ENCODE measurements at regions not wholly inside any gene's neighbourhood (a gene's known extent, or its start where the extent isn't known, plus 50 kb on each side); places are given as distances from the start of the nearest gene placed in this dataset.

GRCh38 chr4:62835631-62836030 is 1573.6 kb downstream of the TECRL start:
- Mint-ChIP-seq H3K36me3 (no peaks in the 10 kb centered on the region), H3K27me3 (no peaks in the 10 kb centered on the region), H3K27ac (no peak overlapping the region), H3K4me1 (no peaks in the 10 kb centered on the region), H3K9me3 (peaks cover 17 to 52% (median 19%) of the 10 kb centered on the region in 3 donors), H3K4me3 (no peak overlapping the region)
- DNase-seq = no peak
- no CpG with 5 or more reads among the region's 2 CpGs for WGBS (ENCODE audit: insufficient coverage)
- no peaks in the 10 kb centered on the region for H3K27me3 ChIP-seq (replicated peaks in 1 of 2; ENCODE audit: control insufficient read depth in 2 of 2, extremely low read depth in 1 of 2, insufficient read depth in 2 of 2, low read length in 1 of 2)
- no peak for ATAC-seq (replicated peaks in 1 of 4)
- no peak overlapping the region for H3K27ac ChIP-seq (ENCODE audit: low read length)
- no peak overlapping the region for H3K4me3 ChIP-seq (ENCODE audit: control insufficient read depth in 1 of 2, extremely low read depth in 1 of 2, low read length in 1 of 2)
- ChIA-PET POLR2A (no interaction called here), CTCF (no interaction called here)
- H3K4me1 ChIP-seq (ENCODE audit: control insufficient read depth in 1 of 2, extremely low read depth in 1 of 2, insufficient read depth in 2 of 2, low read length in 2 of 2) = no peaks in the 10 kb centered on the region
- H3K9me3 ChIP-seq = peaks cover 3% of the 10 kb centered on the region
- no peaks in the 10 kb centered on the region for H3K36me3 ChIP-seq (ENCODE audit: control insufficient read depth in 2 of 2, extremely low read depth in 1 of 2, insufficient read depth in 1 of 2, low read length in 1 of 2)

- H3K4me3 ChIP-seq (ENCODE audit: control insufficient read depth in 1 of 2, extremely low read depth in 1 of 2, low read length in 1 of 2) = no peak overlapping the region
- Mint-ChIP-seq H3K36me3 (no peaks in the 10 kb centered on the region), H3K27me3 (no peaks in the 10 kb centered on the region), H3K4me3 (no peak overlapping the region), H3K4me1 (no peaks in the 10 kb centered on the region), H3K27ac (no peak overlapping the region), H3K9me3 (peaks cover 12 to 39% (median 14%) of the 10 kb centered on the region in 3 donors)
- WGBS (ENCODE audit: insufficient coverage) = no CpG with 5 or more reads among the region's 1 CpG
- no peaks in the 10 kb centered on the region for H3K9me3 ChIP-seq
- H3K27ac ChIP-seq (ENCODE audit: low read length) = no peak overlapping the region
- no peaks in the 10 kb centered on the region for H3K36me3 ChIP-seq (ENCODE audit: control insufficient read depth in 2 of 2, extremely low read depth in 1 of 2, insufficient read depth in 1 of 2, low read length in 1 of 2)
- DNase-seq (no peak), ATAC-seq (replicated peaks in 1 of 4) (no peak)
- no peaks in the 10 kb centered on the region for H3K27me3 ChIP-seq (replicated peaks in 1 of 2; ENCODE audit: control insufficient read depth in 2 of 2, extremely low read depth in 1 of 2, insufficient read depth in 2 of 2, low read length in 1 of 2)
- POLR2A ChIA-PET = interaction anchor here in 1 of 2 donors (0.7 kb wide), 1 partner anchor 572 kb away, joined by 3 read pairs; no protein-coding TSS in a partner anchor
- CTCF ChIA-PET = no interaction called here
- H3K4me1 ChIP-seq (ENCODE audit: control insufficient read depth in 1 of 2, extremely low read depth in 1 of 2, insufficient read depth in 2 of 2, low read length in 2 of 2) = no peaks in the 10 kb centered on the region
These were observed 1586.9 kb downstream of the TECRL start for GRCh38 chr4:62822306-62822705.

- Mint-ChIP-seq H3K27me3 (no peaks in the 10 kb centered on the region), H3K9me3 (peaks cover 6 to 18% (median 7%) of the 10 kb centered on the region in 3 donors), H3K36me3 (no peaks in the 10 kb centered on the region), H3K4me1 (no peaks in the 10 kb centered on the region), H3K4me3 (no peak overlapping the region), H3K27ac (no peak overlapping the region)
- Histone ChIP-seq H3K27me3 (replicated peaks in 1 of 2; ENCODE audit: control insufficient read depth in 2 of 2, extremely low read depth in 1 of 2, insufficient read depth in 2 of 2, low read length in 1 of 2) (no peaks in the 10 kb centered on the region), H3K4me3 (ENCODE audit: control insufficient read depth in 1 of 2, extremely low read depth in 1 of 2, low read length in 1 of 2) (no peak overlapping the region), H3K4me1 (ENCODE audit: control insufficient read depth in 1 of 2, extremely low read depth in 1 of 2, insufficient read depth in 2 of 2, low read length in 2 of 2) (no peaks in the 10 kb centered on the region), H3K36me3 (ENCODE audit: control insufficient read depth in 2 of 2, extremely low read depth in 1 of 2, insufficient read depth in 1 of 2, low read length in 1 of 2) (no peaks in the 10 kb centered on the region), H3K9me3 (peaks cover 5% of the 10 kb centered on the region), H3K27ac (ENCODE audit: low read length) (no peak overlapping the region)
- POLR2A ChIA-PET = no interaction called here
- DNase-seq (no peak), ATAC-seq (replicated peaks in 1 of 4) (no peak)
- CTCF ChIA-PET = no interaction called here
- 58% methylated on average over 20 of the region's 25 CpGs for WGBS (ENCODE audit: insufficient coverage)
These were observed 1592.7 kb downstream of the TECRL start for GRCh38 chr4:62816566-62816965.

DNA sequence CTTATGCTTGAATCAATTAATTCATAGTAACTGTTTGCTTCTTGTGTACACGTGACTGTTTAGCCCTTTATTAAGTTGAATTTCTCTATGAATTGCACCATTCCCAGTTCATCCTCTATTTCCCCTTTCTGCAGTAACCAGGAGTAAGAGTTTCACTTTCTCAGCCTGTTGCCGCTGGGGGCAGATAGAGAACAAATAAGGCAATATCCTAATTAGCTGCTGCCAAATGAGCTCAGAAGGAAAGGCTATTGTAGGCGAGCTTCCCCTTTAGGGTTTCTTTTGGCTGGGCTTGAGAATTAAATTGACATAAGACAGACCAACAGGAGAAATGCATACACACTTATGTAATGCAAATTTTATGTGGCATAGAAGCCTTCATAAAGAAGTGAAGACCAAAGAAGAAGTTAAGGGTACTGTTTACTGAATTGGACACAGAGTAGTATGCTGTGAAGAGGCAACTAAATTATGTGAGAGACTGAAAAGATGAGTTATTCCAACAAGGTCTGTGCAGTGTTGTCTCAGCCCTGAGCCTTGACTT is 1594.7 kb downstream of the TECRL start:
- ChIA-PET POLR2A (no interaction called here), CTCF (no interaction called here)
- no peaks in the 10 kb centered on the region for H3K36me3 Mint-ChIP-seq

DNA sequence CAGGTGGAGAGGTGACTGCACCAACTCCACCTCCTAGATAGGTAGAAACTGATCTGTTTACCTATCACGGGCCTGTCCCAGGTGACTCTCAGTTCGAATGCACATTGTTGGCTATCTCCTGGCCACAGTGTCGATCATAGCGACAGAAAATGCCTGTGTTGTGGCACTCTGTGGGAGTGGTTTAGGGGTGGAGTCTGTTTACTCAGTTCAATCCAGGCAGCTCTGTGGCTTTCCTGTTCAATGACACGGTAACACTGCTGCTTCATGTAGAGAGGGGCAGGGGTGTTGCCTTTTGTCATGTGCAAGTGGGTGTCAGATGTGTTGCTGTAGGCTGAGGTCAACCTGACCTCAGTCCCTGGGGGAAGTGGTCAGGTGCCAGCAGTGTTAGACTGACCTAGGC is 1602.4 kb downstream of the TECRL start:
- H3K4me1 ChIP-seq (ENCODE audit: control insufficient read depth in 1 of 2, extremely low read depth in 1 of 2, insufficient read depth in 2 of 2, low read length in 2 of 2) = no peaks in the 10 kb centered on the region
- no peak for ATAC-seq (replicated peaks in 1 of 4)
- 87% methylated on average over 4 of the region's 5 CpGs for WGBS (ENCODE audit: insufficient coverage)
- H3K36me3 ChIP-seq (ENCODE audit: control insufficient read depth in 2 of 2, extremely low read depth in 1 of 2, insufficient read depth in 1 of 2, low read length in 1 of 2) = no peaks in the 10 kb centered on the region
- no peaks in the 10 kb centered on the region for H3K4me1 Mint-ChIP-seq
- no peak for DNase-seq
- no peak overlapping the region for H3K4me3 ChIP-seq (ENCODE audit: control insufficient read depth in 1 of 2, extremely low read depth in 1 of 2, low read length in 1 of 2)
- no peaks in the 10 kb centered on the region for H3K9me3 ChIP-seq
- ChIA-PET POLR2A (no interaction called here), CTCF (no interaction called here)
- no peak overlapping the region for H3K27ac Mint-ChIP-seq
- no peaks in the 10 kb centered on the region for H3K27me3 Mint-ChIP-seq
- peaks cover 6 to 16% (median 6%) of the 10 kb centered on the region in 3 donors for H3K9me3 Mint-ChIP-seq
- no peak overlapping the region for H3K27ac ChIP-seq (ENCODE audit: low read length)
- no peaks in the 10 kb centered on the region for H3K36me3 Mint-ChIP-seq
- H3K4me3 Mint-ChIP-seq = no peak overlapping the region
- no peaks in the 10 kb centered on the region for H3K27me3 ChIP-seq (replicated peaks in 1 of 2; ENCODE audit: control insufficient read depth in 2 of 2, extremely low read depth in 1 of 2, insufficient read depth in 2 of 2, low read length in 1 of 2)

More for the DNA sequence above, 1594.7 kb downstream of the TECRL start:
- peaks cover 5% of the 10 kb centered on the region for H3K9me3 ChIP-seq
- no peak overlapping the region for H3K4me3 Mint-ChIP-seq
- H3K4me3 ChIP-seq (ENCODE audit: control insufficient read depth in 1 of 2, extremely low read depth in 1 of 2, low read length in 1 of 2) = no peak overlapping the region
- no peaks in the 10 kb centered on the region for H3K27me3 ChIP-seq (replicated peaks in 1 of 2; ENCODE audit: control insufficient read depth in 2 of 2, extremely low read depth in 1 of 2, insufficient read depth in 2 of 2, low read length in 1 of 2)
- no CpG with 5 or more reads among the region's 3 CpGs for WGBS (ENCODE audit: insufficient coverage)
- peaks cover 5 to 13% (median 6%) of the 10 kb centered on the region in 3 donors for H3K9me3 Mint-ChIP-seq
- ATAC-seq (replicated peaks in 1 of 4) (no peak), DNase-seq (no peak)
- no peaks in the 10 kb centered on the region for H3K36me3 ChIP-seq (ENCODE audit: control insufficient read depth in 2 of 2, extremely low read depth in 1 of 2, insufficient read depth in 1 of 2, low read length in 1 of 2)
- H3K4me1 Mint-ChIP-seq = no peaks in the 10 kb centered on the region
- H3K27ac Mint-ChIP-seq = no peak overlapping the region
- no peaks in the 10 kb centered on the region for H3K27me3 Mint-ChIP-seq
- no peaks in the 10 kb centered on the region for H3K4me1 ChIP-seq (ENCODE audit: control insufficient read depth in 1 of 2, extremely low read depth in 1 of 2, insufficient read depth in 2 of 2, low read length in 2 of 2)
- no peak overlapping the region for H3K27ac ChIP-seq (ENCODE audit: low read length)

DNA sequence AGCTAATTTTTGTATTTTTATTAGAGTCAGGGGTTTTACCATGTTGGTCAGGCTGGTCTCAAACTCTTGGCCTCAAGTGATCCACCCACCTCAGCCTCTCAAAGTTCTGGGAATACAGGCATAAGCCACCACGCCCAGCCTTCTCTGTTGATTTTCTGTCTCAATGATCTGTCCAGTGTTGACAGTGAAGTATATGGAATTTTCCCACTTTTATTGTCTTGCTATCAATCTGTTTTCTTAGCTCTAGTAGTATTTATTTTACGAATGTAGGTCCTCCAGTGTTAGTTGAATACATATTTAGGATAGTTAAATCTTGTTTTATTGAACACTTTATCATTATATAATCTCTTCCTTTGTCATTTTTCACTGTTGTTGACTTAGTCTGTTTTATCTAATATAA is 1603.9 kb downstream of the ADGRL3 start:
- no peaks in the 10 kb centered on the region for H3K27me3 Mint-ChIP-seq
- no peaks in the 10 kb centered on the region for H3K36me3 ChIP-seq (ENCODE audit: control insufficient read depth in 2 of 2, extremely low read depth in 1 of 2, insufficient read depth in 1 of 2, low read length in 1 of 2)
- no peaks in the 10 kb centered on the region for H3K4me1 Mint-ChIP-seq
- no peaks in the 10 kb centered on the region for H3K27me3 ChIP-seq (replicated peaks in 1 of 2; ENCODE audit: control insufficient read depth in 2 of 2, extremely low read depth in 1 of 2, insufficient read depth in 2 of 2, low read length in 1 of 2)
- H3K36me3 Mint-ChIP-seq = no peaks in the 10 kb centered on the region
- no peaks in the 10 kb centered on the region for H3K4me1 ChIP-seq (ENCODE audit: control insufficient read depth in 1 of 2, extremely low read depth in 1 of 2, insufficient read depth in 2 of 2, low read length in 2 of 2)
- H3K4me3 Mint-ChIP-seq = no peak overlapping the region
- POLR2A ChIA-PET = no interaction called here
- no peak overlapping the region for H3K4me3 ChIP-seq (ENCODE audit: control insufficient read depth in 1 of 2, extremely low read depth in 1 of 2, low read length in 1 of 2)
- CTCF ChIA-PET = no interaction called here
- H3K9me3 Mint-ChIP-seq = peaks cover 11 to 23% (median 11%) of the 10 kb centered on the region in 3 donors
- no peak overlapping the region for H3K27ac ChIP-seq (ENCODE audit: low read length)
- DNase-seq (no peak), ATAC-seq (replicated peaks in 1 of 4) (no peak)
- H3K27ac Mint-ChIP-seq = no peak overlapping the region
- H3K9me3 ChIP-seq = no peaks in the 10 kb centered on the region
- no CpG with 5 or more reads among the region's 2 CpGs for WGBS (ENCODE audit: insufficient coverage)

- POLR2A ChIA-PET = no interaction called here
- H3K36me3 ChIP-seq (ENCODE audit: control insufficient read depth in 2 of 2, extremely low read depth in 1 of 2, insufficient read depth in 1 of 2, low read length in 1 of 2) = no peaks in the 10 kb centered on the region
- H3K27ac Mint-ChIP-seq = no peak overlapping the region
- no peaks in the 10 kb centered on the region for H3K4me1 ChIP-seq (ENCODE audit: control insufficient read depth in 1 of 2, extremely low read depth in 1 of 2, insufficient read depth in 2 of 2, low read length in 2 of 2)
- H3K9me3 ChIP-seq = peaks cover 3% of the 10 kb centered on the region
- H3K4me3 ChIP-seq (ENCODE audit: control insufficient read depth in 1 of 2, extremely low read depth in 1 of 2, low read length in 1 of 2) = no peak overlapping the region
- DNase-seq = no peak
- H3K4me3 Mint-ChIP-seq = no peak overlapping the region
- no peaks in the 10 kb centered on the region for H3K27me3 Mint-ChIP-seq
- H3K36me3 Mint-ChIP-seq = no peaks in the 10 kb centered on the region
- WGBS (ENCODE audit: insufficient coverage) = no CpG with 5 or more reads among the region's 1 CpG
- no peak overlapping the region for H3K27ac ChIP-seq (ENCODE audit: low read length)
- CTCF ChIA-PET = no interaction called here
- no peak for ATAC-seq (replicated peaks in 1 of 4)
- H3K4me1 Mint-ChIP-seq = no peaks in the 10 kb centered on the region
- no peaks in the 10 kb centered on the region for H3K27me3 ChIP-seq (replicated peaks in 1 of 2; ENCODE audit: control insufficient read depth in 2 of 2, extremely low read depth in 1 of 2, insufficient read depth in 2 of 2, low read length in 1 of 2)
- peaks cover 13 to 19% (median 19%) of the 10 kb centered on the region in 3 donors for H3K9me3 Mint-ChIP-seq
These were observed 1597.1 kb downstream of the ADGRL3 start for GRCh38 chr4:62797221-62797620.
